Endothelial cell (in vitro differentiated cells): ENCODE measurements at regions not wholly inside any gene's neighbourhood (a gene's known extent, or its start where the extent isn't known, plus 50 kb on each side); places are given as distances from the start of the nearest gene placed in this dataset.
"Not testable (repeated sequence)": the region's sequence is repeated elsewhere in the genome, so short reads cannot be mapped to it uniquely, and the experiment has no call there.

Experiments used
- DNase-seq: peaks from one replicate; pipeline ENCODE4 v3.0.0; 2021; ENCODE audit warnings: low spot score
- H3K27ac Mint-ChIP-seq: one replicate; pipeline ENCODE4 v1.8.0; 2021; ENCODE audit warnings: mixed read lengths, inconsistent platforms; ENCODE audit not compliant: unreplicated experiment
- H3K27me3 Mint-ChIP-seq: one replicate; pipeline ENCODE4 v1.8.0; 2021; ENCODE audit warnings: mild to moderate bottlenecking, moderate library complexity, mixed read lengths, inconsistent platforms; ENCODE audit not compliant: unreplicated experiment
- H3K36me3 Mint-ChIP-seq: one replicate; pipeline ENCODE4 v1.8.0; 2021; ENCODE audit warnings: mild to moderate bottlenecking, low read depth, mixed read lengths, inconsistent platforms; ENCODE audit not compliant: unreplicated experiment
- H3K4me1 Mint-ChIP-seq: one replicate; pipeline ENCODE4 v1.8.0; 2021; ENCODE audit warnings: mild to moderate bottlenecking, mixed read lengths, inconsistent platforms; ENCODE audit not compliant: unreplicated experiment
- H3K4me3 Mint-ChIP-seq: one replicate; pipeline ENCODE4 v1.8.0; 2021; ENCODE audit warnings: mild to moderate bottlenecking, mixed read lengths, inconsistent platforms; ENCODE audit not compliant: unreplicated experiment
- H3K9me3 Mint-ChIP-seq: one replicate; pipeline ENCODE4 v1.8.0; 2021; ENCODE audit warnings: mixed read lengths, inconsistent platforms; ENCODE audit not compliant: unreplicated experiment
- TF ChIP-seq, protein P1 (sequence below): fragments of 200-600 bp; sonication (generic); IDR thresholded peaks from one replicate; pipeline ENCODE4 v1.5.0; 2021; ENCODE audit warnings: antibody characterized with exemption; ENCODE audit not compliant: unreplicated experiment

DNA sequence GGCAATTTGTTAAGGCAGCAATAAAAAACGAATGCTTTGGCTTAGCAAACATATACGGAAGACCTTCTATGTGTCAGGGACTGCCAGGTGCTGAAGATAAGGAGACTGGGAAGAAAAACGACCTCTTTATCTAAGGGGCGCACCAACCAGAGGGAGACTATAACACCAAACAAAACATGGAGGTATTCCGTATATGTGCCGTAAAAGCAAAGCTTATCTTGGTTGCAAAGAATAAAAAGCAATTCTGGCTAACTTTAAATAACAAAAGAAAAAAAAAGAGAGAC lies 167.1 kb upstream of the KCNJ15 start:
- Mint-ChIP-seq H3K4me1 (no peaks in the 10 kb centered on the region), H3K27ac (no peak overlapping the region), H3K4me3 (no peak overlapping the region), H3K9me3 (no peaks in the 10 kb centered on the region), H3K27me3 (no peaks in the 10 kb centered on the region), H3K36me3 (no peaks in the 10 kb centered on the region)
- no peak for DNase-seq
- TF ChIP-seq, protein P1, sequence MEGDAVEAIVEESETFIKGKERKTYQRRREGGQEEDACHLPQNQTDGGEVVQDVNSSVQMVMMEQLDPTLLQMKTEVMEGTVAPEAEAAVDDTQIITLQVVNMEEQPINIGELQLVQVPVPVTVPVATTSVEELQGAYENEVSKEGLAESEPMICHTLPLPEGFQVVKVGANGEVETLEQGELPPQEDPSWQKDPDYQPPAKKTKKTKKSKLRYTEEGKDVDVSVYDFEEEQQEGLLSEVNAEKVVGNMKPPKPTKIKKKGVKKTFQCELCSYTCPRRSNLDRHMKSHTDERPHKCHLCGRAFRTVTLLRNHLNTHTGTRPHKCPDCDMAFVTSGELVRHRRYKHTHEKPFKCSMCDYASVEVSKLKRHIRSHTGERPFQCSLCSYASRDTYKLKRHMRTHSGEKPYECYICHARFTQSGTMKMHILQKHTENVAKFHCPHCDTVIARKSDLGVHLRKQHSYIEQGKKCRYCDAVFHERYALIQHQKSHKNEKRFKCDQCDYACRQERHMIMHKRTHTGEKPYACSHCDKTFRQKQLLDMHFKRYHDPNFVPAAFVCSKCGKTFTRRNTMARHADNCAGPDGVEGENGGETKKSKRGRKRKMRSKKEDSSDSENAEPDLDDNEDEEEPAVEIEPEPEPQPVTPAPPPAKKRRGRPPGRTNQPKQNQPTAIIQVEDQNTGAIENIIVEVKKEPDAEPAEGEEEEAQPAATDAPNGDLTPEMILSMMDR = no peak

GRCh38 chr21:38091061-38091460 lies 165.7 kb upstream of the KCNJ15 start:
- not testable (repeated sequence) for H3K27me3 Mint-ChIP-seq

DNA sequence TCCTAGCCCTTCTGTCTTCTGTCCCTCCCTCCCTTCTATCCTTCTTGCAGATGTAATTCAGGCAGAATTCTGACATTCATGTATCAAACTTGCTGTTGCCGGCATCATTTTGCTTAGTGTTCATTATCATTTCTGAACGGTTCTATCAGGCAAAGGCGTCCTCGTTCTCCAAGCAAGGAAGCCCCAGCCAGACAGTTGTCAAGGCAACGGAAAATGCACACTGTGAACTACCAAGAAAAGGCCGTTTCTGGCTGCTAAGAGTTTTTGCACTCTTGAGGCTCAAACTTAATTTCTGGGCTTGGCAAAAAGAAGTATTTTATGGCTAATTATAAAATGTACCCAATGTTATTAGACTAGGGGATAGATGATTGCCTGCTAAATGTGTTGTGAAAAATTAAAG lies 164.7 kb upstream of the KCNJ15 start:
- H3K9me3 Mint-ChIP-seq = no peaks in the 10 kb centered on the region
- no peak overlapping the region for H3K27ac Mint-ChIP-seq
- H3K4me3 Mint-ChIP-seq = no peak overlapping the region
- TF ChIP-seq, protein P1 = no peak
- H3K36me3 Mint-ChIP-seq = no peaks in the 10 kb centered on the region
- no peak for DNase-seq
- no peaks in the 10 kb centered on the region for H3K27me3 Mint-ChIP-seq
- no peaks in the 10 kb centered on the region for H3K4me1 Mint-ChIP-seq

More at GRCh38 chr21:38091061-38091460, 165.7 kb upstream of the KCNJ15 start:
- DNase-seq, H3K4me3 Mint-ChIP-seq, H3K27ac Mint-ChIP-seq, H3K4me1 Mint-ChIP-seq, H3K9me3 Mint-ChIP-seq, H3K36me3 Mint-ChIP-seq: not testable (repeated sequence)

GRCh38 chr21:38095220-38095619 lies 161.6 kb upstream of the KCNJ15 start:
- H3K4me1 Mint-ChIP-seq = no peaks in the 10 kb centered on the region
- H3K27ac Mint-ChIP-seq = no peak overlapping the region
- no peaks in the 10 kb centered on the region for H3K9me3 Mint-ChIP-seq
- no peak overlapping the region for H3K4me3 Mint-ChIP-seq
- H3K27me3 Mint-ChIP-seq = no peaks in the 10 kb centered on the region
- no peaks in the 10 kb centered on the region for H3K36me3 Mint-ChIP-seq
- no peak for DNase-seq
- TF ChIP-seq, protein P1 = no peak

GRCh38 chr21:38097789-38098188 lies 159.0 kb upstream of the KCNJ15 start:
- no peaks in the 10 kb centered on the region for H3K27me3 Mint-ChIP-seq
- H3K4me1 Mint-ChIP-seq = no peaks in the 10 kb centered on the region
- H3K27ac Mint-ChIP-seq = no peak overlapping the region
- no peaks in the 10 kb centered on the region for H3K36me3 Mint-ChIP-seq
- no peak for DNase-seq
- TF ChIP-seq, protein P1 = no peak
- no peak overlapping the region for H3K4me3 Mint-ChIP-seq
- H3K9me3 Mint-ChIP-seq = no peaks in the 10 kb centered on the region

DNA sequence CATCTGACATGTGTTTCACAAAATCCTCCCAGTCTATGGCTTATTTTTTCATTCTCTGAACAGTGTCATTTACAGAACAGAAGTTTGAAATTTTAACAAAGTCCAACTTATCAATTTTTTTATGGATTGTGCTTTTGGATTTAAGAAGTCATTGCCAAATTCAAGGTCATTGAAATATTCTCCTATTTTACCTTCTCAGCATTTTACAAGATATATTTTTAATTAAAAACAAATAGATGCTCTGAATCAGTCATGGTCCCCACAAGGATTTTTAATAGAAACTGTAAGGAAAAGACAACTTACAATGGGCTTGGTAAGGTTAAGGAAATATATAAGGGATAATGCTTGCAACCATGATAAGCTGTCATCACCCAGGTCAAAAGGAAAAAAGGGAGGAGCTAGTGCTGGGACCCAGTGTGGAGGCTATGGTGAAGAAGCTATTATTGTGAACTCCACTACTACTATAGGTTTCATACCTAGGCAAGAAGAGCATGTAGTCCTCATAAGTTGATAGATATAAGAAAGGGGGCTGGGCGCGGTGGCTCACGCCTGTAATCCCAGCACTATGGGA lies 144.5 kb upstream of the KCNJ15 start:
- Mint-ChIP-seq H3K9me3 (no peaks in the 10 kb centered on the region), H3K27ac (no peak overlapping the region), H3K4me1 (no peaks in the 10 kb centered on the region), H3K4me3 (no peak overlapping the region), H3K27me3 (no peaks in the 10 kb centered on the region), H3K36me3 (no peaks in the 10 kb centered on the region)
- TF ChIP-seq, protein P1 = no peak
- no peak for DNase-seq
